ENCODE measurements at regions not wholly inside any gene's neighbourhood (a gene's known extent, or its start where the extent isn't known, plus 50 kb on each side); places are given as distances from the start of the nearest gene placed in this dataset.
"Not testable (repeated sequence)": the region's sequence is repeated elsewhere in the genome, so short reads cannot be mapped to it uniquely, and the experiment has no call there.

- no peak for DNase-seq (ENCODE audit: low read depth in 6 of 9, low spot score in 9 of 9)
- Histone ChIP-seq H3K4me3 (ENCODE audit: low read length in 2 of 2) (no peak overlapping the region), H3K9me3 (ENCODE audit: control insufficient read depth in 2 of 2, insufficient read depth in 1 of 2, low read length in 1 of 2) (no peaks in the 10 kb centered on the region), H3K27me3 (ENCODE audit: control insufficient read depth in 2 of 2, insufficient read depth in 1 of 2, low read length in 1 of 2) (no peaks in the 10 kb centered on the region), H3K36me3 (ENCODE audit: control insufficient read depth in 2 of 2, insufficient read depth in 2 of 2, low read length in 1 of 2) (no peaks in the 10 kb centered on the region), H3K27ac (ENCODE audit: low read depth in 1 of 2, low read length in 1 of 2) (no peak overlapping the region), H3K4me1 (ENCODE audit: control insufficient read depth in 2 of 2, insufficient read depth in 2 of 2, low read length in 2 of 2) (peaks cover 0 to 8% of the 10 kb centered on the region in 2 donors)
- 95% methylated on average over 5 of the region's 5 CpGs for WGBS
Measured at GRCh38 chr15:66634540-66634939, 67.5 kb upstream of the SMAD6 start.

GRCh38 chr15:66635006-66635405 lies 67.0 kb upstream of the SMAD6 start:
- no peak overlapping the region for H3K4me3 ChIP-seq (ENCODE audit: low read length in 2 of 2)
- peaks cover 0 to 8% of the 10 kb centered on the region in 2 donors for H3K4me1 ChIP-seq (ENCODE audit: control insufficient read depth in 2 of 2, insufficient read depth in 2 of 2, low read length in 2 of 2)
- DNase-seq (ENCODE audit: low read depth in 6 of 9, low spot score in 9 of 9): no peak
- WGBS: 98% methylated on average over 5 of the region's 5 CpGs
- H3K27ac ChIP-seq (ENCODE audit: low read depth in 1 of 2, low read length in 1 of 2): no peak overlapping the region
- H3K36me3 ChIP-seq (ENCODE audit: control insufficient read depth in 2 of 2, insufficient read depth in 2 of 2, low read length in 1 of 2): no peaks in the 10 kb centered on the region
- no peaks in the 10 kb centered on the region for H3K27me3 ChIP-seq (ENCODE audit: control insufficient read depth in 2 of 2, insufficient read depth in 1 of 2, low read length in 1 of 2)
- no peaks in the 10 kb centered on the region for H3K9me3 ChIP-seq (ENCODE audit: control insufficient read depth in 2 of 2, insufficient read depth in 1 of 2, low read length in 1 of 2)

- H3K36me3 ChIP-seq (ENCODE audit: control insufficient read depth in 2 of 2, insufficient read depth in 2 of 2, low read length in 1 of 2): no peaks in the 10 kb centered on the region
- no peak overlapping the region for H3K27ac ChIP-seq (ENCODE audit: low read depth in 1 of 2, low read length in 1 of 2)
- no peaks in the 10 kb centered on the region for H3K27me3 ChIP-seq (ENCODE audit: control insufficient read depth in 2 of 2, insufficient read depth in 1 of 2, low read length in 1 of 2)
- no peak for DNase-seq (ENCODE audit: low read depth in 6 of 9, low spot score in 9 of 9)
- peaks cover 0 to 8% of the 10 kb centered on the region in 2 donors for H3K4me1 ChIP-seq (ENCODE audit: control insufficient read depth in 2 of 2, insufficient read depth in 2 of 2, low read length in 2 of 2)
- WGBS: 98% methylated on average over 4 of the region's 4 CpGs
- no peaks in the 10 kb centered on the region for H3K9me3 ChIP-seq (ENCODE audit: control insufficient read depth in 2 of 2, insufficient read depth in 1 of 2, low read length in 1 of 2)
- no peak overlapping the region for H3K4me3 ChIP-seq (ENCODE audit: low read length in 2 of 2)
Measured at GRCh38 chr15:66635817-66636216, 66.2 kb upstream of the SMAD6 start.

GRCh38 chr15:66637044-66637443 lies 65.0 kb upstream of the SMAD6 start:
- not testable (repeated sequence) for H3K4me1 ChIP-seq (ENCODE audit: control insufficient read depth in 2 of 2, insufficient read depth in 2 of 2, low read length in 2 of 2); DNase-seq (ENCODE audit: low read depth in 6 of 9, low spot score in 9 of 9); H3K9me3 ChIP-seq (ENCODE audit: control insufficient read depth in 2 of 2, insufficient read depth in 1 of 2, low read length in 1 of 2); H3K36me3 ChIP-seq (ENCODE audit: control insufficient read depth in 2 of 2, insufficient read depth in 2 of 2, low read length in 1 of 2); H3K4me3 ChIP-seq (ENCODE audit: low read length in 2 of 2); H3K27ac ChIP-seq (ENCODE audit: low read depth in 1 of 2, low read length in 1 of 2); H3K27me3 ChIP-seq (ENCODE audit: control insufficient read depth in 2 of 2, insufficient read depth in 1 of 2, low read length in 1 of 2)
- WGBS: 93% methylated on average over 9 of the region's 9 CpGs

- H3K9me3 ChIP-seq (ENCODE audit: control insufficient read depth in 2 of 2, insufficient read depth in 1 of 2, low read length in 1 of 2): no peaks in the 10 kb centered on the region
- no peaks in the 10 kb centered on the region for H3K27me3 ChIP-seq (ENCODE audit: control insufficient read depth in 2 of 2, insufficient read depth in 1 of 2, low read length in 1 of 2)
- H3K27ac ChIP-seq (ENCODE audit: low read depth in 1 of 2, low read length in 1 of 2): no peak overlapping the region
- no peaks in the 10 kb centered on the region for H3K36me3 ChIP-seq (ENCODE audit: control insufficient read depth in 2 of 2, insufficient read depth in 2 of 2, low read length in 1 of 2)
- H3K4me1 ChIP-seq (ENCODE audit: control insufficient read depth in 2 of 2, insufficient read depth in 2 of 2, low read length in 2 of 2): peaks cover 0 to 8% of the 10 kb centered on the region in 2 donors
- 14% methylated on average over 6 of the region's 6 CpGs for WGBS
- DNase-seq (ENCODE audit: low read depth in 6 of 9, low spot score in 9 of 9): peak in 1 of 9 donors; percentile 46
- H3K4me3 ChIP-seq (ENCODE audit: low read length in 2 of 2): no peak overlapping the region
Measured at GRCh38 chr15:66638377-66638776, 63.7 kb upstream of the SMAD6 start.

DNA sequence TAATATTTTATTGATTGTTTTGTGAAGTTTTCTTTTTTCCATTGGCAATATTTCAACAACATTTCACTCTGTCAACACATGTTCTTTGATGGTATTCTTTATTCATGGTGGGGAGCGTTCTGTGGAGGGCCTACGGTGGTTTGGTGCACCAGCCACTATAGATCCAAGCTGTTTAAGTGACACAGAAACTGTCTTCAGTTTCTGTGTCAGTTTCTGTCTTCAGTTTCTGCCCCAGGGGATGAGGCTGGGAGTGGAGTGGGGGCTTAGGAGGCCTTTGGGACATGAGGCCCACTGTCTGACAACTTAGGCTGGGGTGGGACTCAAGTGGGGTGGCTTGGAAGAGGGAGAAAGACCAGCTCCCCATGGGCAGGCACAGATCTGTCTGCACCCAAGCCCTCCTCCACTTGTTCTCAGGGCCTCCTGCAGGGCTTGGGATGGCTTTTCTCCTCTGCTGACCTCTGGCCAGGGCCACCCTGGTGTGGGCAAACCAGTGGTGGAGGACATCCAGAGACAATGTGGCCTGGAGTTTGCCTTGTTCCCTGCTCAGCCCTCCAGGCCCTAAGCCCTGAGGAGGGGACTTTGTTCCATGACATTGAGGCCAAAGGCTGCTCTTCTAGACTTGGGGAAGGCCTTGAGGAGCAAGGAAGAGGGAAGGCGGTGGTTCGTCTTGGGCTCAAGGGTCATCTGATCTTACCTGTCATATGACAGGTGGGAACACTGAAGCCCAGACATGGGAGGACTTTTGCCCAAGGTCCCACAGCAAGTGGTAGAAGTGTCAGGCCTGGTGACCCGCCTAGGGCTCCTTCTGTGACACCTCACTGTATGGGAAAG lies 60.3 kb upstream of the SMAD6 start:
- Histone ChIP-seq H3K4me3 (ENCODE audit: low read length in 2 of 2) (no peak overlapping the region), H3K4me1 (ENCODE audit: control insufficient read depth in 2 of 2, insufficient read depth in 2 of 2, low read length in 2 of 2) (peaks cover 0 to 8% of the 10 kb centered on the region in 2 donors), H3K36me3 (ENCODE audit: control insufficient read depth in 2 of 2, insufficient read depth in 2 of 2, low read length in 1 of 2) (no peaks in the 10 kb centered on the region), H3K27me3 (ENCODE audit: control insufficient read depth in 2 of 2, insufficient read depth in 1 of 2, low read length in 1 of 2) (no peaks in the 10 kb centered on the region), H3K9me3 (ENCODE audit: control insufficient read depth in 2 of 2, insufficient read depth in 1 of 2, low read length in 1 of 2) (no peaks in the 10 kb centered on the region), H3K27ac (ENCODE audit: low read depth in 1 of 2, low read length in 1 of 2) (no peak overlapping the region)
- 97% methylated on average over 5 of the region's 5 CpGs for WGBS
- DNase-seq (ENCODE audit: low read depth in 6 of 9, low spot score in 9 of 9): no peak

DNA sequence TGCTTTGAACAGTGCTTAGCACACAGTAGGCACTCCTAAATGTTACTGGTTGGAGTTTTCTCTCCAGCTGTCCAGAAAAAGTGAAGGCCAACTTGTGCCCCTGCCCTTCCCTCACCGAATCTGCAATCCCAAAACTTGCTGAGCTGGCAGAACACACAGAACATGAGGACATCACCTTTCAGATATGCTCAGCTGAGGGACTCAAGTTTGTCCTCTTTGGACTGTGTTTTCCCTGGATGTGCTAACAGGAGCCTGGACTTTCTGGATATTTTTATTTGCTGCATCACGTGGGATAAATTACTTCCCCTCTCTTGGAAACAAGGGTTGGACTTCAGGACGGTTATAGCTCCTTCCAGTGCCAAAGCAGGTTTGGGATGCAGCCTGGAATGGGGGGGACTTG lies 59.5 kb upstream of the SMAD6 start:
- no peak for DNase-seq (ENCODE audit: low read depth in 6 of 9, low spot score in 9 of 9)
- Histone ChIP-seq H3K4me3 (ENCODE audit: low read length in 2 of 2) (no peak overlapping the region), H3K27ac (ENCODE audit: low read depth in 1 of 2, low read length in 1 of 2) (no peak overlapping the region), H3K4me1 (ENCODE audit: control insufficient read depth in 2 of 2, insufficient read depth in 2 of 2, low read length in 2 of 2) (peaks cover 0 to 8% of the 10 kb centered on the region in 2 donors), H3K9me3 (ENCODE audit: control insufficient read depth in 2 of 2, insufficient read depth in 1 of 2, low read length in 1 of 2) (no peaks in the 10 kb centered on the region), H3K27me3 (ENCODE audit: control insufficient read depth in 2 of 2, insufficient read depth in 1 of 2, low read length in 1 of 2) (no peaks in the 10 kb centered on the region), H3K36me3 (ENCODE audit: control insufficient read depth in 2 of 2, insufficient read depth in 2 of 2, low read length in 1 of 2) (no peaks in the 10 kb centered on the region)
- 93% methylated on average over 3 of the region's 3 CpGs for WGBS

DNA sequence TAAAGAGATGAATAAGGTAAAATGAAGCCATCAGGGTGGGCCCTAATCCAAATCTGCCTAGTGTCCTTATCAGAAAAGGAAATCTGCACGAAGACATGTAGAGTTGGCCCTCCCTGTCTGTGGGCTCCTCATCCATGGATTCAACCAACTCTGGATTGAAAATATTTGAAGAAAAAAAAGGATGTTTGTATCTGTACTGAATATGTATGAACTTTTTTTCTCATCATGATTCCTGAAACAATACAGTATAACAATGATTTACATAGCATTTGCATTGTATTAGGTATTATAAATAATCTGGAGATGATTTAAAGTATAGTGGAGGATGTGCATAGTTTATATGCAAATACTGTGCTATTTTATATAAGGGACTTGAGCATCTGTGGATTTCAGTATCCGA lies 59.0 kb upstream of the SMAD6 start:
- WGBS: 61% methylated on average over 2 of the region's 2 CpGs

GRCh38 chr15:66644000-66644787 lies 57.8 kb upstream of the SMAD6 start:
- no peaks in the 10 kb centered on the region for H3K9me3 ChIP-seq (ENCODE audit: control insufficient read depth in 2 of 2, insufficient read depth in 1 of 2, low read length in 1 of 2)
- no peak overlapping the region for H3K27ac ChIP-seq (ENCODE audit: low read depth in 1 of 2, low read length in 1 of 2)
- 80% methylated on average over 13 of the region's 13 CpGs for WGBS
- no peaks in the 10 kb centered on the region for H3K4me1 ChIP-seq (ENCODE audit: control insufficient read depth in 2 of 2, insufficient read depth in 2 of 2, low read length in 2 of 2)
- DNase-seq (ENCODE audit: low read depth in 6 of 9, low spot score in 9 of 9): no peak
- no peak overlapping the region for H3K4me3 ChIP-seq (ENCODE audit: low read length in 2 of 2)
- no peaks in the 10 kb centered on the region for H3K36me3 ChIP-seq (ENCODE audit: control insufficient read depth in 2 of 2, insufficient read depth in 2 of 2, low read length in 1 of 2)
- H3K27me3 ChIP-seq (ENCODE audit: control insufficient read depth in 2 of 2, insufficient read depth in 1 of 2, low read length in 1 of 2): no peaks in the 10 kb centered on the region

More for the DNA sequence above, 59.0 kb upstream of the SMAD6 start:
- no peak for DNase-seq (ENCODE audit: low read depth in 6 of 9, low spot score in 9 of 9)
- no peak overlapping the region for H3K4me3 ChIP-seq (ENCODE audit: low read length in 2 of 2)
- no peak overlapping the region for H3K27ac ChIP-seq (ENCODE audit: low read depth in 1 of 2, low read length in 1 of 2)
- no peaks in the 10 kb centered on the region for H3K27me3 ChIP-seq (ENCODE audit: control insufficient read depth in 2 of 2, insufficient read depth in 1 of 2, low read length in 1 of 2)
- no peaks in the 10 kb centered on the region for H3K36me3 ChIP-seq (ENCODE audit: control insufficient read depth in 2 of 2, insufficient read depth in 2 of 2, low read length in 1 of 2)
- no peaks in the 10 kb centered on the region for H3K9me3 ChIP-seq (ENCODE audit: control insufficient read depth in 2 of 2, insufficient read depth in 1 of 2, low read length in 1 of 2)
- H3K4me1 ChIP-seq (ENCODE audit: control insufficient read depth in 2 of 2, insufficient read depth in 2 of 2, low read length in 2 of 2): peaks cover 0 to 7% of the 10 kb centered on the region in 2 donors
